ENCODE measurements at regions not wholly inside any gene's neighbourhood (a gene's known extent, or its start where the extent isn't known, plus 50 kb on each side); places are given as distances from the start of the nearest gene placed in this dataset.

DNA sequence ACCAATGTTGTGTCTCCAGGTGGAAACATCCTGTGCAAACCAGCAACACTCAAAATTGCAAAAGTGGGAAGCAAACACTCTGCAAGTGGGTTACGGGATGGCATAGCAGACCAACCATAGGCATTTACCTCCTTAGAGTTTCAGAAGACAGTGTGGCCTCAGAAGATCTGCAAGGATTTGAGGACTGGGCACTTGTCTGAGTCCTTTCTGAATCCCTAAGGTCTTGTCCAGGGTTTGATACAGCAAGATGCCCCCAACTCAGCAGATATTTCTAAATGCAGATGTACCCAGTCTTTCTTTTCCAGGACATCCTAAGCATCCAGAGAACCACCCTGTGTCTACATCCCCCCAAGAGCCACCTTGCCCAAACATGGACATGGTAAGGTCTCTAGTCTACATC lies 51.7 kb upstream of the SHANK2 start:
- Histone ChIP-seq H3K4me3 (ENCODE audit: low read length) (no peak overlapping the region), H3K9me3 (ENCODE audit: low read length) (no peaks in the 10 kb centered on the region), H3K9ac (ENCODE audit: low read length) (no peak overlapping the region), H3K27me3 (ENCODE audit: insufficient read depth, low read depth, low read length) (no peaks in the 10 kb centered on the region), H2AFZ (ENCODE audit: low read depth, low read length) (no peak overlapping the region), H3K4me2 (ENCODE audit: low read length) (no peak overlapping the region), H3K27ac (ENCODE audit: low read length) (no peak overlapping the region), H3K9me2 (ENCODE audit: insufficient read depth, low read length) (no peaks in the 10 kb centered on the region), H3K79me2 (replicated peaks; ENCODE audit: insufficient read depth, low read length) (no peaks in the 10 kb centered on the region), H3F3A (ENCODE audit: insufficient read depth, low read length, poor library complexity, severe bottlenecking) (no peaks in the 10 kb centered on the region), H4K20me1 (ENCODE audit: insufficient read depth) (no peaks in the 10 kb centered on the region), H3K36me3 (ENCODE audit: insufficient read depth, low read length) (no peaks in the 10 kb centered on the region)
- TF ChIP-seq TAF1 (IDR thresholded peaks at IDR 0.05; ENCODE audit: low read depth) (no peak), EP300 (conservative IDR thresholded peaks at IDR 0.05; ENCODE audit: poor library complexity, severe bottlenecking) (no peak), POLR2AphosphoS5 (IDR thresholded peaks at IDR 0.05) (no peak), SMC3 (conservative IDR thresholded peaks at IDR 0.05; ENCODE audit: poor library complexity) (no peak), EZH2 (IDR thresholded peaks at IDR 0.05; ENCODE audit: borderline replicate concordance, insufficient read depth, low read length, poor library complexity, severe bottlenecking) (no peak), RAD21 (conservative IDR thresholded peaks at IDR 0.05) (no peak)
- TF ChIP-seq, protein P1, sequence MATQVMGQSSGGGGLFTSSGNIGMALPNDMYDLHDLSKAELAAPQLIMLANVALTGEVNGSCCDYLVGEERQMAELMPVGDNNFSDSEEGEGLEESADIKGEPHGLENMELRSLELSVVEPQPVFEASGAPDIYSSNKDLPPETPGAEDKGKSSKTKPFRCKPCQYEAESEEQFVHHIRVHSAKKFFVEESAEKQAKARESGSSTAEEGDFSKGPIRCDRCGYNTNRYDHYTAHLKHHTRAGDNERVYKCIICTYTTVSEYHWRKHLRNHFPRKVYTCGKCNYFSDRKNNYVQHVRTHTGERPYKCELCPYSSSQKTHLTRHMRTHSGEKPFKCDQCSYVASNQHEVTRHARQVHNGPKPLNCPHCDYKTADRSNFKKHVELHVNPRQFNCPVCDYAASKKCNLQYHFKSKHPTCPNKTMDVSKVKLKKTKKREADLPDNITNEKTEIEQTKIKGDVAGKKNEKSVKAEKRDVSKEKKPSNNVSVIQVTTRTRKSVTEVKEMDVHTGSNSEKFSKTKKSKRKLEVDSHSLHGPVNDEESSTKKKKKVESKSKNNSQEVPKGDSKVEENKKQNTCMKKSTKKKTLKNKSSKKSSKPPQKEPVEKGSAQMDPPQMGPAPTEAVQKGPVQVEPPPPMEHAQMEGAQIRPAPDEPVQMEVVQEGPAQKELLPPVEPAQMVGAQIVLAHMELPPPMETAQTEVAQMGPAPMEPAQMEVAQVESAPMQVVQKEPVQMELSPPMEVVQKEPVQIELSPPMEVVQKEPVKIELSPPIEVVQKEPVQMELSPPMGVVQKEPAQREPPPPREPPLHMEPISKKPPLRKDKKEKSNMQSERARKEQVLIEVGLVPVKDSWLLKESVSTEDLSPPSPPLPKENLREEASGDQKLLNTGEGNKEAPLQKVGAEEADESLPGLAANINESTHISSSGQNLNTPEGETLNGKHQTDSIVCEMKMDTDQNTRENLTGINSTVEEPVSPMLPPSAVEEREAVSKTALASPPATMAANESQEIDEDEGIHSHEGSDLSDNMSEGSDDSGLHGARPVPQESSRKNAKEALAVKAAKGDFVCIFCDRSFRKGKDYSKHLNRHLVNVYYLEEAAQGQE (IDR thresholded peaks at IDR 0.05; ENCODE audit: borderline replicate concordance): no peak
- TF ChIP-seq, protein P2, sequence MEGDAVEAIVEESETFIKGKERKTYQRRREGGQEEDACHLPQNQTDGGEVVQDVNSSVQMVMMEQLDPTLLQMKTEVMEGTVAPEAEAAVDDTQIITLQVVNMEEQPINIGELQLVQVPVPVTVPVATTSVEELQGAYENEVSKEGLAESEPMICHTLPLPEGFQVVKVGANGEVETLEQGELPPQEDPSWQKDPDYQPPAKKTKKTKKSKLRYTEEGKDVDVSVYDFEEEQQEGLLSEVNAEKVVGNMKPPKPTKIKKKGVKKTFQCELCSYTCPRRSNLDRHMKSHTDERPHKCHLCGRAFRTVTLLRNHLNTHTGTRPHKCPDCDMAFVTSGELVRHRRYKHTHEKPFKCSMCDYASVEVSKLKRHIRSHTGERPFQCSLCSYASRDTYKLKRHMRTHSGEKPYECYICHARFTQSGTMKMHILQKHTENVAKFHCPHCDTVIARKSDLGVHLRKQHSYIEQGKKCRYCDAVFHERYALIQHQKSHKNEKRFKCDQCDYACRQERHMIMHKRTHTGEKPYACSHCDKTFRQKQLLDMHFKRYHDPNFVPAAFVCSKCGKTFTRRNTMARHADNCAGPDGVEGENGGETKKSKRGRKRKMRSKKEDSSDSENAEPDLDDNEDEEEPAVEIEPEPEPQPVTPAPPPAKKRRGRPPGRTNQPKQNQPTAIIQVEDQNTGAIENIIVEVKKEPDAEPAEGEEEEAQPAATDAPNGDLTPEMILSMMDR (IDR thresholded peaks at IDR 0.05; ENCODE audit: poor library complexity, severe bottlenecking): no peak

DNA sequence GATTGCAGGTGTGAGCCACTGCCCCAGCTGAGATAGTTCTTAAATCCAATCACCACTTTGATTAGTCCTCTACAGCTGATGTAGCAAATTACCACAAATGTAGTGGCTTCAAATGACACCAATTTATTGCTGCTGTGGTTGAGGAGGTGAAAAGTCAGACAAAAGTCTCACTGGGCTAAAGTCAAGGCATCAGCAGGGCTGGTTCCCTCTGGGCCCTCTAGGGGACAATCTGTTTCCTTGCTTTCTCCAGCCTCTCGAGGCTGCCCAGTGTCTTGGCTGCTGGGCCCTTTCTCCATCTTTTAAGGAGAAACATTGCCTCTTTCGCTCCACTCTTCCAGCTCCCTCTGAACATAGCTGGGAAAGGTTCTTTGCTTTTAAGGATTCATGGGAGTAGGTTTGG lies 50.5 kb upstream of the SHANK2 start:
- Histone ChIP-seq H3F3A (ENCODE audit: insufficient read depth, low read length, poor library complexity, severe bottlenecking) (no peaks in the 10 kb centered on the region), H2AFZ (ENCODE audit: low read depth, low read length) (no peak overlapping the region), H3K4me3 (ENCODE audit: low read length) (no peak overlapping the region), H3K9me3 (ENCODE audit: low read length) (no peaks in the 10 kb centered on the region), H3K9me2 (ENCODE audit: insufficient read depth, low read length) (no peaks in the 10 kb centered on the region), H4K20me1 (ENCODE audit: insufficient read depth) (no peaks in the 10 kb centered on the region), H3K9ac (ENCODE audit: low read length) (no peak overlapping the region), H3K27ac (ENCODE audit: low read length) (no peak overlapping the region), H3K79me2 (replicated peaks; ENCODE audit: insufficient read depth, low read length) (no peaks in the 10 kb centered on the region), H3K27me3 (ENCODE audit: insufficient read depth, low read depth, low read length) (no peaks in the 10 kb centered on the region), H3K36me3 (ENCODE audit: insufficient read depth, low read length) (no peaks in the 10 kb centered on the region), H3K4me2 (ENCODE audit: low read length) (no peak overlapping the region)
- no peak for TF ChIP-seq EP300 (conservative IDR thresholded peaks at IDR 0.05; ENCODE audit: poor library complexity, severe bottlenecking)
- TF ChIP-seq POLR2AphosphoS5 (IDR thresholded peaks at IDR 0.05): no peak
- TF ChIP-seq, protein P1 (IDR thresholded peaks at IDR 0.05; ENCODE audit: borderline replicate concordance): no peak
